Central memory CD8-positive, alpha-beta T cell (primary cell): ENCODE measurements at regions not wholly inside any gene's neighbourhood (a gene's known extent, or its start where the extent isn't known, plus 50 kb on each side); places are given as distances from the start of the nearest gene placed in this dataset.
"Not testable (repeated sequence)": the region's sequence is repeated elsewhere in the genome, so short reads cannot be mapped to it uniquely, and the experiment has no call there.

Experiments used
- ATAC-seq: fragments of 150-1000 bp; cut with Tn5 transposase; replicated peaks from 2 replicates; pipeline ENCODE4 v1.10.0; 2022; ENCODE audit warnings: mild to moderate bottlenecking, moderate FRiP score, moderate number of reproducible peaks; ENCODE audit not compliant: poor library complexity, severe bottlenecking; ENCODE audit errors: extremely low read depth
- DNase-seq, 2 donors: peaks; one replicate each; pipeline ENCODE4 v3.0.0; 2021; ENCODE audit warnings: low spot score in 2 of 2
- H3K27ac Mint-ChIP-seq: one replicate; pipeline ENCODE4 v1.8.0; 2022; ENCODE audit warnings: low read depth, mild to moderate bottlenecking, moderate library complexity, mixed read lengths
- H3K27me3 Mint-ChIP-seq: one replicate; pipeline ENCODE4 v1.8.0; 2022; ENCODE audit warnings: mixed read lengths
- H3K36me3 Mint-ChIP-seq: one replicate; pipeline ENCODE4 v1.8.0; 2022; ENCODE audit warnings: mild to moderate bottlenecking, moderate library complexity, mixed read lengths; ENCODE audit not compliant: insufficient read depth
- H3K4me1 Mint-ChIP-seq: one replicate; pipeline ENCODE4 v1.8.0; 2022; ENCODE audit warnings: mixed read lengths
- H3K4me3 Mint-ChIP-seq: one replicate; pipeline ENCODE4 v1.8.0; 2022; ENCODE audit warnings: mild to moderate bottlenecking, moderate library complexity, mixed read lengths
- H3K9me3 Mint-ChIP-seq: one replicate; pipeline ENCODE4 v1.8.0; 2022; ENCODE audit warnings: mixed read lengths

GRCh38 chr17:14545156-14545906, 244.4 kb downstream of the HS3ST3B1 start:
- ATAC-seq (no peak), DNase-seq (no peak)
- peaks cover 65% of the 10 kb centered on the region for H3K27me3 Mint-ChIP-seq
- no peaks in the 10 kb centered on the region for H3K9me3 Mint-ChIP-seq
- no peaks in the 10 kb centered on the region for H3K36me3 Mint-ChIP-seq
- no peak overlapping the region for H3K27ac Mint-ChIP-seq
- H3K4me3 Mint-ChIP-seq: no peak overlapping the region
- no peaks in the 10 kb centered on the region for H3K4me1 Mint-ChIP-seq

GRCh38 chr17:14541714-14542113, 240.8 kb downstream of the HS3ST3B1 start:
- H3K36me3 Mint-ChIP-seq: no peaks in the 10 kb centered on the region
- DNase-seq (no peak), ATAC-seq (no peak)
- H3K9me3 Mint-ChIP-seq: no peaks in the 10 kb centered on the region
- no peaks in the 10 kb centered on the region for H3K4me1 Mint-ChIP-seq
- peaks cover 55% of the 10 kb centered on the region for H3K27me3 Mint-ChIP-seq
- H3K4me3 Mint-ChIP-seq: no peak overlapping the region
- no peak overlapping the region for H3K27ac Mint-ChIP-seq

GRCh38 chr17:14539801-14540200, 238.9 kb downstream of the HS3ST3B1 start:
- DNase-seq: no peak
- no peaks in the 10 kb centered on the region for H3K36me3 Mint-ChIP-seq
- no peak for ATAC-seq
- no peaks in the 10 kb centered on the region for H3K4me1 Mint-ChIP-seq
- H3K9me3 Mint-ChIP-seq: no peaks in the 10 kb centered on the region
- peaks cover 45% of the 10 kb centered on the region for H3K27me3 Mint-ChIP-seq
- no peak overlapping the region for H3K4me3 Mint-ChIP-seq
- H3K27ac Mint-ChIP-seq: no peak overlapping the region

GRCh38 chr17:14532242-14532641, 231.4 kb downstream of the HS3ST3B1 start:
- not testable (repeated sequence) for H3K4me1 Mint-ChIP-seq, H3K36me3 Mint-ChIP-seq, ATAC-seq, H3K27ac Mint-ChIP-seq, DNase-seq, H3K4me3 Mint-ChIP-seq
- Mint-ChIP-seq H3K9me3 (peaks cover 15% of the 10 kb centered on the region), H3K27me3 (peaks cover 40% of the 10 kb centered on the region)

- DNase-seq (no peak), ATAC-seq (no peak)
- H3K36me3 Mint-ChIP-seq: no peaks in the 10 kb centered on the region
- no peak overlapping the region for H3K4me3 Mint-ChIP-seq
- no peak overlapping the region for H3K27ac Mint-ChIP-seq
- peaks cover 18% of the 10 kb centered on the region for H3K4me1 Mint-ChIP-seq
- H3K9me3 Mint-ChIP-seq: no peaks in the 10 kb centered on the region
- no peaks in the 10 kb centered on the region for H3K27me3 Mint-ChIP-seq
Measured at GRCh38 chr17:14525551-14526455, 224.9 kb downstream of the HS3ST3B1 start.

- ATAC-seq: no peak
- Mint-ChIP-seq H3K36me3 (no peaks in the 10 kb centered on the region), H3K9me3 (no peaks in the 10 kb centered on the region), H3K4me1 (peaks cover 18% of the 10 kb centered on the region), H3K27ac (no peak overlapping the region), H3K27me3 (peaks cover 11% of the 10 kb centered on the region), H3K4me3 (no peak overlapping the region)
- no peak for DNase-seq
Measured at GRCh38 chr17:14522795-14523387, 222.0 kb downstream of the HS3ST3B1 start.

- ATAC-seq: not testable (repeated sequence)
Measured at GRCh38 chr17:14518919-14519318, 218.0 kb downstream of the HS3ST3B1 start.

GRCh38 chr17:14514973-14515372, 214.1 kb downstream of the HS3ST3B1 start:
- peaks cover 11% of the 10 kb centered on the region for H3K27me3 Mint-ChIP-seq
- H3K36me3 Mint-ChIP-seq: no peaks in the 10 kb centered on the region
- no peaks in the 10 kb centered on the region for H3K4me1 Mint-ChIP-seq
- ATAC-seq: no peak
- H3K4me3 Mint-ChIP-seq: no peak overlapping the region
- no peaks in the 10 kb centered on the region for H3K9me3 Mint-ChIP-seq
- DNase-seq: no peak
- no peak overlapping the region for H3K27ac Mint-ChIP-seq

More at GRCh38 chr17:14518919-14519318, 218.0 kb downstream of the HS3ST3B1 start:
- not testable (repeated sequence) for H3K27ac Mint-ChIP-seq, H3K36me3 Mint-ChIP-seq, DNase-seq, H3K9me3 Mint-ChIP-seq, H3K4me3 Mint-ChIP-seq, H3K4me1 Mint-ChIP-seq
- peaks cover 11% of the 10 kb centered on the region for H3K27me3 Mint-ChIP-seq

- H3K36me3 Mint-ChIP-seq: no peaks in the 10 kb centered on the region
- H3K4me3 Mint-ChIP-seq: no peak overlapping the region
- no peak for ATAC-seq
- H3K9me3 Mint-ChIP-seq: no peaks in the 10 kb centered on the region
- H3K27ac Mint-ChIP-seq: no peak overlapping the region
- H3K4me1 Mint-ChIP-seq: no peaks in the 10 kb centered on the region
- peaks cover 1% of the 10 kb centered on the region for H3K27me3 Mint-ChIP-seq
- no peak for DNase-seq
Measured at GRCh38 chr17:14513835-14514234, 213.0 kb downstream of the HS3ST3B1 start.

GRCh38 chr17:14510136-14510535, 209.3 kb downstream of the HS3ST3B1 start:
- Mint-ChIP-seq H3K27me3 (peaks cover 5% of the 10 kb centered on the region), H3K36me3 (no peaks in the 10 kb centered on the region), H3K9me3 (no peaks in the 10 kb centered on the region), H3K4me3 (no peak overlapping the region), H3K27ac (no peak overlapping the region), H3K4me1 (no peaks in the 10 kb centered on the region)
- no peak for ATAC-seq
- DNase-seq: no peak

GRCh38 chr17:14508156-14508555, 207.3 kb downstream of the HS3ST3B1 start:
- H3K36me3 Mint-ChIP-seq: no peaks in the 10 kb centered on the region

GRCh38 chr17:14506364-14506763, 205.5 kb downstream of the HS3ST3B1 start:
- Mint-ChIP-seq H3K27me3 (peaks cover 19% of the 10 kb centered on the region), H3K27ac (no peak overlapping the region), H3K36me3 (no peaks in the 10 kb centered on the region), H3K9me3 (no peaks in the 10 kb centered on the region), H3K4me3 (no peak overlapping the region), H3K4me1 (no peaks in the 10 kb centered on the region)
- ATAC-seq: no peak
- no peak for DNase-seq

More at GRCh38 chr17:14508156-14508555, 207.3 kb downstream of the HS3ST3B1 start:
- ATAC-seq (no peak), DNase-seq (no peak)
- H3K4me3 Mint-ChIP-seq: no peak overlapping the region
- no peak overlapping the region for H3K27ac Mint-ChIP-seq
- peaks cover 10% of the 10 kb centered on the region for H3K27me3 Mint-ChIP-seq
- no peaks in the 10 kb centered on the region for H3K9me3 Mint-ChIP-seq
- no peaks in the 10 kb centered on the region for H3K4me1 Mint-ChIP-seq
